ENCODE measurements at regions not wholly inside any gene's neighbourhood (a gene's known extent, or its start where the extent isn't known, plus 50 kb on each side); places are given as distances from the start of the nearest gene placed in this dataset.
A peak's percentile ranks its signal among the peaks of the same experiment; 100 is the strongest.

DNA sequence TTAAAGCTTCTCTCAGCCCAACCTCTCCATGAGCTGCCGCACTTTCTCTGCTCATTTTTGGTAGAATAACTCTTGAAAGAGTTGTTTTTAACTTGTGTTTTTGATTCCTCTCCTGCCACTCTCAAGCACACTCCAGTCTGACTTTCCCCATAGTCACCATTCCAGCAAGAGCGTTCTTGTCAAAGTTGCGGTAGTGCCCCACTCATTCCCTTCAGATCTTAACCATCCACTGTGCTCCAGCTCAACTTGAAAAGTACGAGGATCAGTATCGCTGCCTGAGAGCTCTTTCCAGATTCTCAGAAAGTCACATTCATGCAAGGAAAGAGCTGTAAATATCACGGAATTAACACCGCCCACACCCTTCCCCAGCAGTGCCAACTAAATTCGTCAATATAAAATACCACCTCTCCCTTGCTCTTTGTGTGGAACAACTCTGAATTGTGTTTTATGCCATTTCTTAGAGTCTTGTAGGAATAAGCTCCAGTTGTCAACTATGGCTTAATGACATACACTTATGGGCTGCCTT lies 59.7 kb upstream of the IL15 start:
- no peak overlapping the region for H3K4me3 ChIP-seq (ENCODE audit: low read depth, low read length, poor library complexity, severe bottlenecking)
- no peaks in the 10 kb centered on the region for H3K9me3 ChIP-seq (ENCODE audit: low read depth, low read length, poor library complexity, severe bottlenecking)
- no peak for DNase-seq (ENCODE audit: low spot score)
- ChIA-PET POLR2A (ENCODE audit: low non-redundant PET) (no interaction called here), CTCF (no interaction called here)
- no peaks in the 10 kb centered on the region for H3K36me3 ChIP-seq (ENCODE audit: insufficient read depth, low read length, poor library complexity, severe bottlenecking)
- H3K4me1 ChIP-seq (ENCODE audit: insufficient read depth, low read length, poor library complexity, severe bottlenecking) = no peaks in the 10 kb centered on the region
- BruUV-seq (replicated peaks) = no TSS peak
- no peak overlapping the region for H3K27ac ChIP-seq (ENCODE audit: low read depth, low read length, poor library complexity, severe bottlenecking)
- intact Hi-C loops (cut with micrococcal nuclease; ENCODE audit: unreplicated experiment) = no loop called here
- H3K27me3 ChIP-seq (replicated peaks; ENCODE audit: insufficient read depth, low read depth, low read length, poor library complexity) = no peaks in the 10 kb centered on the region
- no peak for TF ChIP-seq EZH2 (IDR thresholded peaks at IDR 0.05; ENCODE audit: borderline replicate concordance, low read depth, low read length, poor library complexity, severe bottlenecking)
- TF ChIP-seq, protein P1, sequence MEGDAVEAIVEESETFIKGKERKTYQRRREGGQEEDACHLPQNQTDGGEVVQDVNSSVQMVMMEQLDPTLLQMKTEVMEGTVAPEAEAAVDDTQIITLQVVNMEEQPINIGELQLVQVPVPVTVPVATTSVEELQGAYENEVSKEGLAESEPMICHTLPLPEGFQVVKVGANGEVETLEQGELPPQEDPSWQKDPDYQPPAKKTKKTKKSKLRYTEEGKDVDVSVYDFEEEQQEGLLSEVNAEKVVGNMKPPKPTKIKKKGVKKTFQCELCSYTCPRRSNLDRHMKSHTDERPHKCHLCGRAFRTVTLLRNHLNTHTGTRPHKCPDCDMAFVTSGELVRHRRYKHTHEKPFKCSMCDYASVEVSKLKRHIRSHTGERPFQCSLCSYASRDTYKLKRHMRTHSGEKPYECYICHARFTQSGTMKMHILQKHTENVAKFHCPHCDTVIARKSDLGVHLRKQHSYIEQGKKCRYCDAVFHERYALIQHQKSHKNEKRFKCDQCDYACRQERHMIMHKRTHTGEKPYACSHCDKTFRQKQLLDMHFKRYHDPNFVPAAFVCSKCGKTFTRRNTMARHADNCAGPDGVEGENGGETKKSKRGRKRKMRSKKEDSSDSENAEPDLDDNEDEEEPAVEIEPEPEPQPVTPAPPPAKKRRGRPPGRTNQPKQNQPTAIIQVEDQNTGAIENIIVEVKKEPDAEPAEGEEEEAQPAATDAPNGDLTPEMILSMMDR (conservative IDR thresholded peaks at IDR 0.05; ENCODE audit: low read depth, low read length) = no peak

DNA sequence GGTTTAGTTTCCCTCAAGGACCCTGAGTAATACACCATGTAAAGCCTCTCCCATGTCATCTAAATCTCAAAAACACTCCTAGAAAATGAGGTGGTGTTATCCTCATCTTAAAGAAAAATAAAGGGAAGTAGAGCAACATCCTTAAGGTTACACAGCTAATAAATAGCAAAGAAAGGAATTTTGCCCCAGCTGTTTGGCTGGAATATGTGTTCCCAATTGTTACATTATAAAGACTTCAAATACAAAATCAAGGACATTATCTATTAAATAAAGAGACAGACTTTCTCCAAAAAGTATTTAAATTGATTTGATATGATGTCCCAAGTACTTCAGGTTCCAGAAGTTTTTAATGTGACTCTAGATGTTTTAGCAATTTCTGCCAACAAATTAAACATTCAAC lies 57.9 kb upstream of the IL15 start:
- Histone ChIP-seq H3K27me3 (replicated peaks; ENCODE audit: insufficient read depth, low read depth, low read length, poor library complexity) (no peaks in the 10 kb centered on the region), H3K9me3 (ENCODE audit: low read depth, low read length, poor library complexity, severe bottlenecking) (no peaks in the 10 kb centered on the region), H3K27ac (ENCODE audit: low read depth, low read length, poor library complexity, severe bottlenecking) (no peak overlapping the region), H3K4me3 (ENCODE audit: low read depth, low read length, poor library complexity, severe bottlenecking) (no peak overlapping the region), H3K36me3 (ENCODE audit: insufficient read depth, low read length, poor library complexity, severe bottlenecking) (no peaks in the 10 kb centered on the region), H3K4me1 (ENCODE audit: insufficient read depth, low read length, poor library complexity, severe bottlenecking) (no peaks in the 10 kb centered on the region)
- POLR2A ChIA-PET (ENCODE audit: low non-redundant PET) = no interaction called here
- TF ChIP-seq, protein P1 (conservative IDR thresholded peaks at IDR 0.05; ENCODE audit: low read depth, low read length) = no peak
- TF ChIP-seq EZH2 (IDR thresholded peaks at IDR 0.05; ENCODE audit: borderline replicate concordance, low read depth, low read length, poor library complexity, severe bottlenecking) = no peak
- BruUV-seq (replicated peaks) = no TSS peak
- intact Hi-C loops (cut with micrococcal nuclease; ENCODE audit: unreplicated experiment) = no loop called here
- DNase-seq (ENCODE audit: low spot score) = no peak
- CTCF ChIA-PET = no interaction called here

DNA sequence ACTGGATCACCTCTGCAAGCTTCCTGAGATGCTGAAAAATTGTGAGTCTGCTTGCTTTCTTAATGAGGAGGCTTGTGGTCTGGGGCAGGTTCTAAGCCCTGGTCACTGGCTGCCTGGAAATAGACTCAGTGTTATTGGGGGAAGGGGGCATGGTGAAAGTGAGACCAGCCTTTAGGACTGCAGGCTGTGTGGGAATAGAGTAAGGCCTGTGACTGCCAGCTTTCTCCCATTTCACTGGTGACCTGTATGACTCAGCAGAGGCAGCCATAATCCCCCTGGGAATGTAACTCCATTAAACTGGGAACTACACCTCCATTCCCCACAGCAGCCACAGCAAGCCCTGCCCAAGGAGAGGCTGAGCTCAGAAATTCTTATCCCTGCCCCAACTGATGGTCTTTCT lies 55.9 kb upstream of the IL15 start:
- peak; percentile 7 for DNase-seq (ENCODE audit: low spot score)
- no peak for TF ChIP-seq EZH2 (IDR thresholded peaks at IDR 0.05; ENCODE audit: borderline replicate concordance, low read depth, low read length, poor library complexity, severe bottlenecking)
- TF ChIP-seq, protein P1 (conservative IDR thresholded peaks at IDR 0.05; ENCODE audit: low read depth, low read length) = no peak
- intact Hi-C loops (cut with micrococcal nuclease; ENCODE audit: unreplicated experiment) = no loop called here
- ChIA-PET POLR2A (ENCODE audit: low non-redundant PET) (no interaction called here), CTCF (no interaction called here)
- Histone ChIP-seq H3K4me3 (ENCODE audit: low read depth, low read length, poor library complexity, severe bottlenecking) (no peak overlapping the region), H3K4me1 (ENCODE audit: insufficient read depth, low read length, poor library complexity, severe bottlenecking) (no peaks in the 10 kb centered on the region), H3K36me3 (ENCODE audit: insufficient read depth, low read length, poor library complexity, severe bottlenecking) (no peaks in the 10 kb centered on the region), H3K27me3 (replicated peaks; ENCODE audit: insufficient read depth, low read depth, low read length, poor library complexity) (no peaks in the 10 kb centered on the region), H3K27ac (ENCODE audit: low read depth, low read length, poor library complexity, severe bottlenecking) (no peak overlapping the region), H3K9me3 (ENCODE audit: low read depth, low read length, poor library complexity, severe bottlenecking) (peaks cover 5% of the 10 kb centered on the region)
- BruUV-seq (replicated peaks) = no TSS peak

Measured in A673 (cell line).